Stomach (tissue), 4 donors: ENCODE measurements at regions not wholly inside any gene's neighbourhood (a gene's known extent, or its start where the extent isn't known, plus 50 kb on each side); places are given as distances from the start of the nearest gene placed in this dataset.

Experiments used
- CTCF ChIP-seq, 7 experiments: fragments of 450-650 bp in 4 of 7; fragments of 200-600 bp in 3 of 7; sonication (generic) in 3 of 7; IDR thresholded peaks; one replicate each; pipeline ENCODE4 v1.5.1; 2016 to 2019; ENCODE audit warnings: antibody characterized with exemption in 7 of 7, control low read depth in 2 of 7, mild to moderate bottlenecking in 1 of 7
- POLR2A ChIP-seq, 4 donors: fragments of 450-650 bp; IDR thresholded peaks; one replicate each; pipeline ENCODE4 v1.6.1; 2016; ENCODE audit warnings: antibody characterized with exemption in 4 of 4, control low read depth in 2 of 4, mild to moderate bottlenecking in 1 of 4, moderate library complexity in 1 of 4
- POLR2AphosphoS5 ChIP-seq, 3 donors: sonication (generic); formaldehyde crosslinking; IDR thresholded peaks; one replicate each; pipeline ENCODE4 v1.6.1; 2016; ENCODE audit warnings: antibody characterized with exemption in 3 of 3

GRCh38 chr18:41372046-41372665 lies 582.9 kb upstream of the PIK3C3 start:
- TF ChIP-seq CTCF (IDR thresholded peaks at IDR 0.05) (no peak), POLR2A (IDR thresholded peaks at IDR 0.05) (no peak), POLR2AphosphoS5 (IDR thresholded peaks at IDR 0.05) (no peak)
